ENCODE measurements at regions not wholly inside any gene's neighbourhood (a gene's known extent, or its start where the extent isn't known, plus 50 kb on each side); places are given as distances from the start of the nearest gene placed in this dataset.

GRCh38 chr2:59082657-59083056 lies 841.5 kb upstream of the FANCL start:
- no peaks in the 10 kb centered on the region for H3K36me3 ChIP-seq (ENCODE audit: control insufficient read depth in 2 of 2, insufficient read depth in 2 of 2, low read length in 2 of 2)
- H3K27me3 ChIP-seq (ENCODE audit: control insufficient read depth in 1 of 2, insufficient read depth in 2 of 2, low read length in 2 of 2): no peaks in the 10 kb centered on the region
- H3K9ac ChIP-seq (ENCODE audit: low read length in 2 of 2): no peak overlapping the region
- H3K4me3 ChIP-seq (ENCODE audit: low read length in 2 of 2): no peak overlapping the region
- no peaks in the 10 kb centered on the region for H3K4me1 ChIP-seq (ENCODE audit: control insufficient read depth, insufficient read depth, low read length)
- H3K27ac ChIP-seq (ENCODE audit: low read length): no peak overlapping the region
- H3K9me3 ChIP-seq (ENCODE audit: control insufficient read depth in 2 of 2, low read length in 2 of 2): no peaks in the 10 kb centered on the region

- no peaks in the 10 kb centered on the region for H3K36me3 ChIP-seq (ENCODE audit: control insufficient read depth in 2 of 2, insufficient read depth in 2 of 2, low read length in 2 of 2)
- no peaks in the 10 kb centered on the region for H3K4me1 ChIP-seq (ENCODE audit: control insufficient read depth, insufficient read depth, low read length)
- no peaks in the 10 kb centered on the region for H3K27me3 ChIP-seq (ENCODE audit: control insufficient read depth in 1 of 2, insufficient read depth in 2 of 2, low read length in 2 of 2)
- no peak overlapping the region for H3K4me3 ChIP-seq (ENCODE audit: low read length in 2 of 2)
- no peak overlapping the region for H3K27ac ChIP-seq (ENCODE audit: low read length)
- H3K9me3 ChIP-seq (ENCODE audit: control insufficient read depth in 2 of 2, low read length in 2 of 2): no peaks in the 10 kb centered on the region
- no peak overlapping the region for H3K9ac ChIP-seq (ENCODE audit: low read length in 2 of 2)
These were observed 839.5 kb upstream of the FANCL start for GRCh38 chr2:59080451-59081181.

GRCh38 chr2:59077981-59078531 lies 836.9 kb upstream of the FANCL start:
- H3K36me3 ChIP-seq (ENCODE audit: control insufficient read depth in 2 of 2, insufficient read depth in 2 of 2, low read length in 2 of 2): no peaks in the 10 kb centered on the region
- no peaks in the 10 kb centered on the region for H3K9me3 ChIP-seq (ENCODE audit: control insufficient read depth in 2 of 2, low read length in 2 of 2)
- H3K9ac ChIP-seq (ENCODE audit: low read length in 2 of 2): no peak overlapping the region

GRCh38 chr2:59077026-59077725 lies 836.1 kb upstream of the FANCL start:
- no peaks in the 10 kb centered on the region for H3K9me3 ChIP-seq (ENCODE audit: control insufficient read depth in 2 of 2, low read length in 2 of 2)
- no peaks in the 10 kb centered on the region for H3K36me3 ChIP-seq (ENCODE audit: control insufficient read depth in 2 of 2, insufficient read depth in 2 of 2, low read length in 2 of 2)
- H3K27ac ChIP-seq (ENCODE audit: low read length): no peak overlapping the region
- no peaks in the 10 kb centered on the region for H3K27me3 ChIP-seq (ENCODE audit: control insufficient read depth in 1 of 2, insufficient read depth in 2 of 2, low read length in 2 of 2)
- H3K4me1 ChIP-seq (ENCODE audit: control insufficient read depth, insufficient read depth, low read length): no peaks in the 10 kb centered on the region
- no peak overlapping the region for H3K4me3 ChIP-seq (ENCODE audit: low read length in 2 of 2)
- no peak overlapping the region for H3K9ac ChIP-seq (ENCODE audit: low read length in 2 of 2)

More at GRCh38 chr2:59077981-59078531, 836.9 kb upstream of the FANCL start:
- H3K4me3 ChIP-seq (ENCODE audit: low read length in 2 of 2): no peak overlapping the region
- H3K27ac ChIP-seq (ENCODE audit: low read length): no peak overlapping the region
- no peaks in the 10 kb centered on the region for H3K27me3 ChIP-seq (ENCODE audit: control insufficient read depth in 1 of 2, insufficient read depth in 2 of 2, low read length in 2 of 2)
- H3K4me1 ChIP-seq (ENCODE audit: control insufficient read depth, insufficient read depth, low read length): no peaks in the 10 kb centered on the region

GRCh38 chr2:59076079-59076619 lies 835.0 kb upstream of the FANCL start:
- no peaks in the 10 kb centered on the region for H3K4me1 ChIP-seq (ENCODE audit: control insufficient read depth, insufficient read depth, low read length)
- H3K4me3 ChIP-seq (ENCODE audit: low read length in 2 of 2): no peak overlapping the region
- H3K27ac ChIP-seq (ENCODE audit: low read length): no peak overlapping the region
- H3K36me3 ChIP-seq (ENCODE audit: control insufficient read depth in 2 of 2, insufficient read depth in 2 of 2, low read length in 2 of 2): no peaks in the 10 kb centered on the region
- no peaks in the 10 kb centered on the region for H3K27me3 ChIP-seq (ENCODE audit: control insufficient read depth in 1 of 2, insufficient read depth in 2 of 2, low read length in 2 of 2)
- H3K9ac ChIP-seq (ENCODE audit: low read length in 2 of 2): no peak overlapping the region
- H3K9me3 ChIP-seq (ENCODE audit: control insufficient read depth in 2 of 2, low read length in 2 of 2): no peaks in the 10 kb centered on the region

- no peaks in the 10 kb centered on the region for H3K27me3 ChIP-seq (ENCODE audit: control insufficient read depth in 1 of 2, insufficient read depth in 2 of 2, low read length in 2 of 2)
- no peak overlapping the region for H3K9ac ChIP-seq (ENCODE audit: low read length in 2 of 2)
- H3K4me1 ChIP-seq (ENCODE audit: control insufficient read depth, insufficient read depth, low read length): no peaks in the 10 kb centered on the region
- no peaks in the 10 kb centered on the region for H3K9me3 ChIP-seq (ENCODE audit: control insufficient read depth in 2 of 2, low read length in 2 of 2)
- H3K36me3 ChIP-seq (ENCODE audit: control insufficient read depth in 2 of 2, insufficient read depth in 2 of 2, low read length in 2 of 2): no peaks in the 10 kb centered on the region
- H3K4me3 ChIP-seq (ENCODE audit: low read length in 2 of 2): no peak overlapping the region
- H3K27ac ChIP-seq (ENCODE audit: low read length): no peak overlapping the region
These were observed 832.9 kb upstream of the FANCL start for GRCh38 chr2:59074071-59074470.

GRCh38 chr2:59073286-59073685 lies 832.2 kb upstream of the FANCL start:
- Histone ChIP-seq H3K27me3 (ENCODE audit: control insufficient read depth in 1 of 2, insufficient read depth in 2 of 2, low read length in 2 of 2) (no peaks in the 10 kb centered on the region), H3K4me1 (ENCODE audit: control insufficient read depth, insufficient read depth, low read length) (no peaks in the 10 kb centered on the region), H3K36me3 (ENCODE audit: control insufficient read depth in 2 of 2, insufficient read depth in 2 of 2, low read length in 2 of 2) (no peaks in the 10 kb centered on the region), H3K9me3 (ENCODE audit: control insufficient read depth in 2 of 2, low read length in 2 of 2) (no peaks in the 10 kb centered on the region), H3K4me3 (ENCODE audit: low read length in 2 of 2) (no peak overlapping the region), H3K9ac (ENCODE audit: low read length in 2 of 2) (no peak overlapping the region), H3K27ac (ENCODE audit: low read length) (no peak overlapping the region)

GRCh38 chr2:59068255-59068654 lies 827.1 kb upstream of the FANCL start:
- H3K9me3 ChIP-seq (ENCODE audit: control insufficient read depth in 2 of 2, low read length in 2 of 2): no peaks in the 10 kb centered on the region
- no peaks in the 10 kb centered on the region for H3K36me3 ChIP-seq (ENCODE audit: control insufficient read depth in 2 of 2, insufficient read depth in 2 of 2, low read length in 2 of 2)
- H3K27me3 ChIP-seq (ENCODE audit: control insufficient read depth in 1 of 2, insufficient read depth in 2 of 2, low read length in 2 of 2): no peaks in the 10 kb centered on the region
- H3K9ac ChIP-seq (ENCODE audit: low read length in 2 of 2): no peak overlapping the region
- H3K27ac ChIP-seq (ENCODE audit: low read length): no peak overlapping the region
- no peak overlapping the region for H3K4me3 ChIP-seq (ENCODE audit: low read length in 2 of 2)
- no peaks in the 10 kb centered on the region for H3K4me1 ChIP-seq (ENCODE audit: control insufficient read depth, insufficient read depth, low read length)

- Histone ChIP-seq H3K27ac (ENCODE audit: low read length) (no peak overlapping the region), H3K9ac (ENCODE audit: low read length in 2 of 2) (no peak overlapping the region), H3K36me3 (ENCODE audit: control insufficient read depth in 2 of 2, insufficient read depth in 2 of 2, low read length in 2 of 2) (no peaks in the 10 kb centered on the region), H3K9me3 (ENCODE audit: control insufficient read depth in 2 of 2, low read length in 2 of 2) (no peaks in the 10 kb centered on the region), H3K27me3 (ENCODE audit: control insufficient read depth in 1 of 2, insufficient read depth in 2 of 2, low read length in 2 of 2) (no peaks in the 10 kb centered on the region), H3K4me1 (ENCODE audit: control insufficient read depth, insufficient read depth, low read length) (no peaks in the 10 kb centered on the region), H3K4me3 (ENCODE audit: low read length in 2 of 2) (no peak overlapping the region)
These were observed 825.8 kb upstream of the FANCL start for GRCh38 chr2:59066787-59067399.

- Histone ChIP-seq H3K27me3 (ENCODE audit: control insufficient read depth in 1 of 2, insufficient read depth in 2 of 2, low read length in 2 of 2) (no peaks in the 10 kb centered on the region), H3K4me3 (ENCODE audit: low read length in 2 of 2) (no peak overlapping the region), H3K9ac (ENCODE audit: low read length in 2 of 2) (no peak overlapping the region), H3K9me3 (ENCODE audit: control insufficient read depth in 2 of 2, low read length in 2 of 2) (no peaks in the 10 kb centered on the region), H3K27ac (ENCODE audit: low read length) (no peak overlapping the region), H3K36me3 (ENCODE audit: control insufficient read depth in 2 of 2, insufficient read depth in 2 of 2, low read length in 2 of 2) (no peaks in the 10 kb centered on the region), H3K4me1 (ENCODE audit: control insufficient read depth, insufficient read depth, low read length) (no peaks in the 10 kb centered on the region)
These were observed 806.4 kb upstream of the FANCL start for GRCh38 chr2:59047373-59047995.
